Prostate gland (tissue), 2 donors: ENCODE measurements at regions not wholly inside any gene's neighbourhood (a gene's known extent, or its start where the extent isn't known, plus 50 kb on each side); places are given as distances from the start of the nearest gene placed in this dataset.

Experiments used
- DNase-seq: peaks from one replicate; pipeline ENCODE4 v3.0.0-alpha.2; 2019; ENCODE audit warnings: low spot score
- H3K27ac ChIP-seq, 2 donors: fragments of 200-600 bp; sonication (generic); 2 replicates each; pipeline ENCODE4 v1.5.1; 2017 to 2019
- H3K27me3 ChIP-seq: fragments of 200-600 bp; sonication (generic); replicated peaks from 2 replicates; pipeline ENCODE4 v1.5.1; 2019; ENCODE audit not compliant: insufficient read depth
- H3K36me3 ChIP-seq, 2 donors: fragments of 200-600 bp; sonication (generic); 1 replicate in 1 of 2; 2 replicates in 1 of 2; pipeline versions ENCODE4 v1.5.1 to v1.8.1; 2017 to 2019
- H3K4me1 ChIP-seq: fragments of 200-600 bp; sonication (generic); replicated peaks from 2 replicates; pipeline ENCODE4 v1.5.1; 2019
- H3K4me3 ChIP-seq, 2 donors: fragments of 200-600 bp; sonication (generic); 2 replicates each; pipeline ENCODE4 v1.5.1; 2017 to 2019
- H3K9me3 ChIP-seq: fragments of 200-600 bp; sonication (generic); 2 replicates; pipeline ENCODE4 v1.5.1; 2017
- POLR2A ChIP-seq: fragments of 450-650 bp; IDR thresholded peaks from one replicate; pipeline ENCODE4 v1.6.1; 2016; ENCODE audit warnings: antibody characterized with exemption, mild to moderate bottlenecking
- POLR2AphosphoS5 ChIP-seq: sonication (generic); formaldehyde crosslinking; IDR thresholded peaks from one replicate; pipeline ENCODE4 v1.6.1; 2017; ENCODE audit warnings: antibody characterized with exemption
- WGBS: methylation state at CpG from one replicate; pipeline ENCODE4 v1.1.5; 2018; 5-methylcytosine and 5-hydroxymethylcytosine counted together
- intact Hi-C: fragments of 100-400 bp; cut with DNase I; formaldehyde crosslinking; loops from one replicate; pipeline ENCODE4 v1.14.2; 2022
- TF ChIP-seq, protein P1 (sequence below), 4 experiments: fragments of 200-600 bp in 2 of 4; fragments of 450-650 bp in 2 of 4; sonication (generic) in 2 of 4; IDR thresholded peaks; 1 replicate in 3 of 4; 2 replicates in 1 of 4; pipeline ENCODE4 v1.5.1; 2016 to 2019; ENCODE audit warnings: antibody characterized with exemption in 4 of 4, mild to moderate bottlenecking in 2 of 4, moderate library complexity in 2 of 4

DNA sequence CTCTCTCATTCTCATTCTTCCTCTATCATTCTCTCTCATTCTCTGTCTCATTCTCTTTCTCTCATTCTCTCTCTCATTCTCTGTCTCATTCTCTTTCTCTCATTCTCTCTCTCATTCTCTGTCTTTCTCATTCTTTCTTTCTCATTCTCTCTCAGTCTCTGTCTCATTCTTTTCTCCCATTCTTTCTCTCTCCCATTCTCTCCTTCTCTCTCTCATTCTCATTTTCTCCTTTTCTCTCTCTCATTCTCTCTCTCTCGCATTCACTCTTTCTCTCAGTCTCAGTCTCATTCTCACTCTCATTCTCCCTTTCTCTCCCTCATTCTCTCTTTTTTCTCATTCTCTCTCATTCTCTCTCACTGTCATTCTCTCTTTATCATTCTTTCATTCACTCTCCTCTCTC is 152.0 kb upstream of the UQCRFS1 start:
- DNase-seq = no peak
- no peaks in the 10 kb centered on the region for H3K9me3 ChIP-seq
- H3K4me3 ChIP-seq = no peak overlapping the region
- no peaks in the 10 kb centered on the region for H3K27me3 ChIP-seq
- intact Hi-C loops = no loop called here
- WGBS = 93% methylated on average over 1 of the region's 1 CpG
- no peaks in the 10 kb centered on the region for H3K4me1 ChIP-seq
- TF ChIP-seq POLR2AphosphoS5 (no peak), POLR2A (no peak)
- TF ChIP-seq, protein P1, sequence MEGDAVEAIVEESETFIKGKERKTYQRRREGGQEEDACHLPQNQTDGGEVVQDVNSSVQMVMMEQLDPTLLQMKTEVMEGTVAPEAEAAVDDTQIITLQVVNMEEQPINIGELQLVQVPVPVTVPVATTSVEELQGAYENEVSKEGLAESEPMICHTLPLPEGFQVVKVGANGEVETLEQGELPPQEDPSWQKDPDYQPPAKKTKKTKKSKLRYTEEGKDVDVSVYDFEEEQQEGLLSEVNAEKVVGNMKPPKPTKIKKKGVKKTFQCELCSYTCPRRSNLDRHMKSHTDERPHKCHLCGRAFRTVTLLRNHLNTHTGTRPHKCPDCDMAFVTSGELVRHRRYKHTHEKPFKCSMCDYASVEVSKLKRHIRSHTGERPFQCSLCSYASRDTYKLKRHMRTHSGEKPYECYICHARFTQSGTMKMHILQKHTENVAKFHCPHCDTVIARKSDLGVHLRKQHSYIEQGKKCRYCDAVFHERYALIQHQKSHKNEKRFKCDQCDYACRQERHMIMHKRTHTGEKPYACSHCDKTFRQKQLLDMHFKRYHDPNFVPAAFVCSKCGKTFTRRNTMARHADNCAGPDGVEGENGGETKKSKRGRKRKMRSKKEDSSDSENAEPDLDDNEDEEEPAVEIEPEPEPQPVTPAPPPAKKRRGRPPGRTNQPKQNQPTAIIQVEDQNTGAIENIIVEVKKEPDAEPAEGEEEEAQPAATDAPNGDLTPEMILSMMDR (IDR thresholded peaks at IDR 0.05) = no peak
- H3K27ac ChIP-seq = no peak overlapping the region
- no peaks in the 10 kb centered on the region for H3K36me3 ChIP-seq

DNA sequence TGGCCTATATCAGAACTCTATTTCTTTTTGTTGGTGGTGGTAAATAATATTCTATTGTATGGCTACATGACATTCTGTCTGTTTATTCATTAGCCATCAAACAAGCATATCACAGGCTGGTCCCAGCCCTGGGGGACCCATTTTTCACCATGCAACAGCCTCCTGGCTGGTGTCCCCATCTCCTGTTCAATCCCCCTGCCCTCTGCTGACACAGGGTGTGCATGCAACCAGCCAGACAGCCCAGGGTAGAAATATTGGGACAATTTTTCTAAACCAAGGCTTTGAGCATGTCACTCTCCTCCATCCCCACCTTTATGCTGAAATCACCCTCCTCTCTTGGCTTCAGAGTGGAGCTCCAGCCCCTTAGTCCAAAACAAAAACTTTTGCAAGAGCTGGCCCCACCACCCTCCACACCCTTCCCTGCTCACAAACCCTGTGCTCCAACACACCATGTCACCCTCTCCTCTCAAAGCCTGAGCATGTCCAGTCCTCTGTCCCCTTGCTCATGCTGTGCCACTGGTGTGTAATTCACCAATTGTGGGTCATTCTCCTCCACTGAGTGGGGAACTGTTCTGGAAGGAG is 153.0 kb upstream of the UQCRFS1 start:
- H3K9me3 ChIP-seq = no peaks in the 10 kb centered on the region
- intact Hi-C loops = no loop called here
- DNase-seq = no peak
- no peak overlapping the region for H3K27ac ChIP-seq
- H3K4me1 ChIP-seq = no peaks in the 10 kb centered on the region
- H3K4me3 ChIP-seq = no peak overlapping the region
- TF ChIP-seq, protein P1 (IDR thresholded peaks at IDR 0.05) = no peak
- TF ChIP-seq POLR2A = no peak
- TF ChIP-seq POLR2AphosphoS5 = no peak
- no peaks in the 10 kb centered on the region for H3K36me3 ChIP-seq
- H3K27me3 ChIP-seq = no peaks in the 10 kb centered on the region

GRCh38 chr19:29366757-29367156 is 153.8 kb upstream of the UQCRFS1 start:
- Histone ChIP-seq H3K27me3 (no peaks in the 10 kb centered on the region), H3K4me1 (no peaks in the 10 kb centered on the region), H3K9me3 (no peaks in the 10 kb centered on the region), H3K4me3 (no peak overlapping the region), H3K36me3 (no peaks in the 10 kb centered on the region), H3K27ac (no peak overlapping the region)
- no peak for TF ChIP-seq POLR2AphosphoS5
- TF ChIP-seq, protein P1 (IDR thresholded peaks at IDR 0.05) = no peak
- no peak for TF ChIP-seq POLR2A
- intact Hi-C loops = no loop called here
- WGBS = 92% methylated on average over 10 of the region's 10 CpGs
- no peak for DNase-seq

- Histone ChIP-seq H3K4me1 (no peaks in the 10 kb centered on the region), H3K36me3 (no peaks in the 10 kb centered on the region), H3K27me3 (no peaks in the 10 kb centered on the region), H3K9me3 (no peaks in the 10 kb centered on the region), H3K4me3 (no peak overlapping the region), H3K27ac (no peak overlapping the region)
- DNase-seq = no peak
- no peak for TF ChIP-seq POLR2AphosphoS5
- intact Hi-C loops = no loop called here
- 8% methylated on average over 7 of the region's 7 CpGs for WGBS
Observed at GRCh38 chr19:29367791-29368222, 154.9 kb upstream of the UQCRFS1 start.

DNA sequence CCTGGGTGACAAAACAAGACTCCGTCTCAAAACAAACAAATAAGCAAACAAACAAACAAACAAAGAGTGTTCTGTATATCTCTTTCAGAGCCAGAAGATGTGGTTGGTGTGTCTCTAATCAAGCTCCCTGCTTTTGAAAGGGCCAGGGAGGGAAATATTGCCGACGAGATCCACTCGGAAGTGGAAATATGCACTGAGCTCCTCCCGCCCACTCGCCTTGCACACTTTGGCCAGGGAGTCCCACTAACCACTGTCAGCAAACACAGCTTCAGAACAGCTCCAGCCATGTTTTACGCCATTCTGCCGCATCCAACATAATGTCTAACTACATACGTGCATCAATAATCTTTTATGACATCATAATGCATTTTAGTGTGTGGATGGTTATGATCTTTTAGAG is 155.5 kb upstream of the VSTM2B start:
- WGBS = 91% methylated on average over 9 of the region's 9 CpGs

More for the DNA sequence above, 155.5 kb upstream of the VSTM2B start:
- H3K4me3 ChIP-seq = no peak overlapping the region
- TF ChIP-seq, protein P1 (IDR thresholded peaks at IDR 0.05) = no peak
- no peak for TF ChIP-seq POLR2A
- TF ChIP-seq POLR2AphosphoS5 = no peak
- H3K27ac ChIP-seq = no peak overlapping the region
- intact Hi-C loops = no loop called here
- H3K9me3 ChIP-seq = no peaks in the 10 kb centered on the region
- no peak for DNase-seq
- no peaks in the 10 kb centered on the region for H3K27me3 ChIP-seq
- H3K36me3 ChIP-seq = no peaks in the 10 kb centered on the region
- no peaks in the 10 kb centered on the region for H3K4me1 ChIP-seq
